Gastrocnemius medialis (tissue), 4 donors: ENCODE measurements at regions not wholly inside any gene's neighbourhood (a gene's known extent, or its start where the extent isn't known, plus 50 kb on each side); places are given as distances from the start of the nearest gene placed in this dataset.

ENCODE experiments used
- CTCF ChIP-seq, 5 experiments: fragments of 450-650 bp in 3 of 5; fragments of 200-600 bp in 2 of 5; sonication (generic) in 2 of 5; IDR thresholded peaks in 4 of 5; conservative IDR thresholded peaks in 1 of 5; 1 replicate in 4 of 5; 2 replicates in 1 of 5; pipeline ENCODE4 v1.5.1; 2016 to 2019; ENCODE audit warnings: antibody characterized with exemption in 5 of 5, mild to moderate bottlenecking in 3 of 5, moderate library complexity in 3 of 5
- POLR2A ChIP-seq, 2 donors: fragments of 450-650 bp; IDR thresholded peaks; one replicate each; pipeline ENCODE4 v1.6.1; 2017; ENCODE audit warnings: antibody characterized with exemption in 2 of 2, mild to moderate bottlenecking in 2 of 2, moderate library complexity in 2 of 2

GRCh38 chr17:70468661-70469060, 299.3 kb downstream of the KCNJ2 start:
- TF ChIP-seq POLR2A (IDR thresholded peaks at IDR 0.05) (no peak), CTCF (IDR thresholded peaks at IDR 0.05 in 4 of 5, conservative IDR thresholded peaks at IDR 0.05 in 1 of 5) (no peak)
